ENCODE measurements at regions not wholly inside any gene's neighbourhood (a gene's known extent, or its start where the extent isn't known, plus 50 kb on each side); places are given as distances from the start of the nearest gene placed in this dataset.
"Not testable (repeated sequence)": the region's sequence is repeated elsewhere in the genome, so short reads cannot be mapped to it uniquely, and the experiment has no call there.

GRCh38 chr2:237221443-237221842, 135.8 kb downstream of the COPS8 start:
- DNase-seq = no peak

- DNase-seq = no peak
These were observed 136.5 kb downstream of the COPS8 start for GRCh38 chr2:237222178-237222577.

- no peak for DNase-seq
These were observed 136.9 kb downstream of the COPS8 start for GRCh38 chr2:237222601-237223041.

- DNase-seq = no peak
These were observed 137.6 kb downstream of the COPS8 start for GRCh38 chr2:237223201-237223861.

GRCh38 chr2:237227190-237227589, 141.5 kb downstream of the COPS8 start:
- DNase-seq = no peak

GRCh38 chr2:237227592-237228280, 142.0 kb downstream of the COPS8 start:
- DNase-seq = no peak

GRCh38 chr2:237228281-237228625, 142.6 kb downstream of the COPS8 start:
- DNase-seq = no peak

GRCh38 chr2:237229905-237230304, 144.2 kb downstream of the COPS8 start:
- no peak for DNase-seq

GRCh38 chr2:237230355-237230754, 144.7 kb downstream of the COPS8 start:
- DNase-seq = no peak

- no peak for DNase-seq
These were observed 145.9 kb downstream of the COPS8 start for GRCh38 chr2:237231593-237231992.

- no peak for DNase-seq
These were observed 146.5 kb downstream of the COPS8 start for GRCh38 chr2:237232166-237232565.

- no peak for DNase-seq
These were observed 148.6 kb downstream of the COPS8 start for GRCh38 chr2:237234268-237234667.

- no peak for DNase-seq
These were observed 149.8 kb downstream of the COPS8 start for GRCh38 chr2:237235383-237236095.

- DNase-seq = no peak
These were observed 150.5 kb downstream of the COPS8 start for GRCh38 chr2:237236188-237236587.

- DNase-seq = no peak
These were observed 152.6 kb downstream of the COPS8 start for GRCh38 chr2:237238249-237238648.

GRCh38 chr2:237240252-237240651, 154.6 kb downstream of the COPS8 start:
- no peak for DNase-seq

GRCh38 chr2:237240868-237241267, 155.2 kb downstream of the COPS8 start:
- not testable (repeated sequence) for DNase-seq

- DNase-seq = no peak
These were observed 156.4 kb downstream of the COPS8 start for GRCh38 chr2:237242091-237242536.

- DNase-seq = no peak
These were observed 157.8 kb downstream of the COPS8 start for GRCh38 chr2:237243487-237243886.

- no peak for DNase-seq
These were observed 158.5 kb downstream of the COPS8 start for GRCh38 chr2:237244178-237244577.

GRCh38 chr2:237244976-237245646, 159.4 kb downstream of the COPS8 start:
- no peak for DNase-seq

- DNase-seq = no peak
These were observed 163.4 kb downstream of the COL6A3 start for GRCh38 chr2:237250599-237250998.

- no peak for DNase-seq
These were observed 162.0 kb downstream of the COL6A3 start for GRCh38 chr2:237251986-237252385.

Measured in NCI-H748 treated with DMSO at 0.1 percent for 48 hours (cell line).